BE2C (cell line): ENCODE measurements at regions not wholly inside any gene's neighbourhood (a gene's known extent, or its start where the extent isn't known, plus 50 kb on each side); places are given as distances from the start of the nearest gene placed in this dataset.

Experiments
- DNase-seq: peaks from one replicate; pipeline ENCODE4 v3.0.0-alpha.2; 2020
- H3K27me3 ChIP-seq: fragments of 250-450 bp; sonication (Bioruptor Pico); 2 replicates; pipeline ENCODE4 v1.5.1; 2020; ENCODE audit warnings: mild to moderate bottlenecking
- H3K36me3 ChIP-seq: fragments of 250-450 bp; sonication (Bioruptor Pico); 2 replicates; pipeline ENCODE4 v1.5.1; 2020; ENCODE audit warnings: mild to moderate bottlenecking
- H3K4me1 ChIP-seq: fragments of 250-450 bp; sonication (Bioruptor Pico); 2 replicates; pipeline ENCODE4 v1.5.1; 2020
- H3K4me3 ChIP-seq: 2 replicates; pipeline ENCODE4 v1.5.1; 2011; ENCODE audit warnings: low read depth, low read length
- H3K9me3 ChIP-seq: fragments of 250-450 bp; sonication (Bioruptor Pico); 2 replicates; pipeline ENCODE4 v1.5.1; 2020
- CTCF ChIP-seq: IDR thresholded peaks from 2 replicates; pipeline ENCODE4 v1.5.1; 2012; ENCODE audit warnings: mild to moderate bottlenecking, low read depth, low read length

- no peak for TF ChIP-seq CTCF
- no peaks in the 10 kb centered on the region for H3K9me3 ChIP-seq
These were observed 76.1 kb upstream of the FOXN2 start for GRCh38 chr2:48238381-48238780.

GRCh38 chr2:48240912-48241311 lies 73.6 kb upstream of the FOXN2 start:
- DNase-seq: no peak
- Histone ChIP-seq H3K4me1 (no peaks in the 10 kb centered on the region), H3K27me3 (no peaks in the 10 kb centered on the region), H3K36me3 (no peaks in the 10 kb centered on the region), H3K4me3 (no peak overlapping the region), H3K9me3 (no peaks in the 10 kb centered on the region)
- TF ChIP-seq CTCF: no peak

More at GRCh38 chr2:48238381-48238780, 76.1 kb upstream of the FOXN2 start:
- Histone ChIP-seq H3K4me1 (no peaks in the 10 kb centered on the region), H3K36me3 (no peaks in the 10 kb centered on the region), H3K4me3 (no peak overlapping the region), H3K27me3 (no peaks in the 10 kb centered on the region)
- DNase-seq: no peak

GRCh38 chr2:48247206-48247605 lies 67.3 kb upstream of the FOXN2 start:
- no peak for DNase-seq
- Histone ChIP-seq H3K4me3 (no peak overlapping the region), H3K4me1 (no peaks in the 10 kb centered on the region), H3K36me3 (no peaks in the 10 kb centered on the region), H3K27me3 (no peaks in the 10 kb centered on the region), H3K9me3 (no peaks in the 10 kb centered on the region)
- no peak for TF ChIP-seq CTCF

- Histone ChIP-seq H3K4me1 (no peaks in the 10 kb centered on the region), H3K36me3 (no peaks in the 10 kb centered on the region), H3K9me3 (no peaks in the 10 kb centered on the region), H3K4me3 (no peak overlapping the region), H3K27me3 (no peaks in the 10 kb centered on the region)
- no peak for TF ChIP-seq CTCF
- no peak for DNase-seq
These were observed 66.1 kb upstream of the FOXN2 start for GRCh38 chr2:48248251-48248933.

GRCh38 chr2:48249025-48249424 lies 65.5 kb upstream of the FOXN2 start:
- no peaks in the 10 kb centered on the region for H3K27me3 ChIP-seq
- no peaks in the 10 kb centered on the region for H3K4me1 ChIP-seq
- no peaks in the 10 kb centered on the region for H3K36me3 ChIP-seq
- H3K9me3 ChIP-seq: no peaks in the 10 kb centered on the region
- H3K4me3 ChIP-seq: no peak overlapping the region
- TF ChIP-seq CTCF: no peak
- no peak for DNase-seq

GRCh38 chr2:48249631-48250473 lies 64.6 kb upstream of the FOXN2 start:
- Histone ChIP-seq H3K4me1 (no peaks in the 10 kb centered on the region), H3K27me3 (no peaks in the 10 kb centered on the region), H3K9me3 (no peaks in the 10 kb centered on the region), H3K36me3 (no peaks in the 10 kb centered on the region), H3K4me3 (no peak overlapping the region)
- no peak for TF ChIP-seq CTCF
- no peak for DNase-seq
